ENCODE measurements at regions not wholly inside any gene's neighbourhood (a gene's known extent, or its start where the extent isn't known, plus 50 kb on each side); places are given as distances from the start of the nearest gene placed in this dataset.

DNA sequence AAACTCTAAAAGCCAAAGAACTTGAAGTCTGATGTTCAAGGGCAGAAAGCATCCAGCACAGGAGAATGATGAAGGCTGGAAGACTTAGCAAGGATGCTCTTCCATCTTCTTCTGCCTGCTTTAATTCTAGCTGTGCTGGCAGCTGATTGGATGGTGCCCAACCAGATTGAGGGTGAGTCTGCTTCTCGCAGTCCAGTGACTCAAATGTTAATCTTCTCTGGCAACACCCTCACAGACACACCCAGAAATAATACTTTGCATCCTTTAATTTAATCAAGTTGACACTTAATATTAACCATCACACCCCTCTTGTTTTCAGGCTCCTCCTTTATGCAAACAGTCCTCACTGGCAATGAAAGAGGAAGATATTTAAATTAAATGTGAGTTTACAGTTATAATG lies 321.7 kb downstream of the TEX13C start:
- intact Hi-C loops (cut with micrococcal nuclease), result no loop called here
- TF ChIP-seq, protein P1, sequence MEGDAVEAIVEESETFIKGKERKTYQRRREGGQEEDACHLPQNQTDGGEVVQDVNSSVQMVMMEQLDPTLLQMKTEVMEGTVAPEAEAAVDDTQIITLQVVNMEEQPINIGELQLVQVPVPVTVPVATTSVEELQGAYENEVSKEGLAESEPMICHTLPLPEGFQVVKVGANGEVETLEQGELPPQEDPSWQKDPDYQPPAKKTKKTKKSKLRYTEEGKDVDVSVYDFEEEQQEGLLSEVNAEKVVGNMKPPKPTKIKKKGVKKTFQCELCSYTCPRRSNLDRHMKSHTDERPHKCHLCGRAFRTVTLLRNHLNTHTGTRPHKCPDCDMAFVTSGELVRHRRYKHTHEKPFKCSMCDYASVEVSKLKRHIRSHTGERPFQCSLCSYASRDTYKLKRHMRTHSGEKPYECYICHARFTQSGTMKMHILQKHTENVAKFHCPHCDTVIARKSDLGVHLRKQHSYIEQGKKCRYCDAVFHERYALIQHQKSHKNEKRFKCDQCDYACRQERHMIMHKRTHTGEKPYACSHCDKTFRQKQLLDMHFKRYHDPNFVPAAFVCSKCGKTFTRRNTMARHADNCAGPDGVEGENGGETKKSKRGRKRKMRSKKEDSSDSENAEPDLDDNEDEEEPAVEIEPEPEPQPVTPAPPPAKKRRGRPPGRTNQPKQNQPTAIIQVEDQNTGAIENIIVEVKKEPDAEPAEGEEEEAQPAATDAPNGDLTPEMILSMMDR (IDR thresholded peaks at IDR 0.05), result no peak
- ATAC-seq (ENCODE audit: low read depth) (no peak), DNase-seq (no peak)
- Mint-ChIP-seq H3K9me3 (peaks cover 3% of the 10 kb centered on the region), H3K4me3 (no peak overlapping the region), H3K27me3 (no peaks in the 10 kb centered on the region), H3K27ac (no peak overlapping the region), H3K4me1 (no peaks in the 10 kb centered on the region), H3K36me3 (ENCODE audit: low read depth) (no peaks in the 10 kb centered on the region)
- ChIA-PET CTCF (no interaction called here), POLR2A (no interaction called here)

DNA sequence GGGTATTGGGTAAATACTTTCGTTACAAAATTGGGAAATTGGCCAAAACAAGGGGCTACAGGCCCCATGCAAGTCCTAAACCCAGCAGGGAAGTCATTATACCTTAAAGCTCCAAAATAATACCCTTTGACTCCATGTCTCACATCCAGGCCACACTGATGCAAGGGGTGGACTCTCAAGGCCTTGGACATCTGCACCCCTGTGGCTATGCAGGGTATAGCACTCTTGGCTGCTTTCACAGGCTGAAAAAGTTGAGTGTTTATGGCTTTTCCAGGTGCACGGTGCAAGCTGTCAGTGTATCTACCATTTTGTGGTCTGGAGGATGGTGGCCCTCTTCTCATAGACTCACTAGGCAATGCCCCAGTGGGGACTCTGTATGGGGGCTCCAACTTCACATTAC lies 326.5 kb downstream of the TEX13C start:
- Mint-ChIP-seq H3K9me3 (peaks cover 3% of the 10 kb centered on the region), H3K27ac (no peak overlapping the region), H3K4me1 (no peaks in the 10 kb centered on the region), H3K4me3 (no peak overlapping the region), H3K36me3 (ENCODE audit: low read depth) (no peaks in the 10 kb centered on the region), H3K27me3 (no peaks in the 10 kb centered on the region)
- no peak for DNase-seq
- intact Hi-C loops (cut with micrococcal nuclease), result no loop called here
- TF ChIP-seq, protein P1 (IDR thresholded peaks at IDR 0.05), result no peak
- ChIA-PET POLR2A (no interaction called here), CTCF (no interaction called here)
- ATAC-seq (ENCODE audit: low read depth), result no peak

GRCh38 chrX:125651426-125651825 lies 331.8 kb downstream of the TEX13C start:
- DNase-seq (no peak), ATAC-seq (ENCODE audit: low read depth) (no peak)
- TF ChIP-seq, protein P1 (IDR thresholded peaks at IDR 0.05), result no peak
- no peak overlapping the region for H3K27ac Mint-ChIP-seq
- CTCF ChIA-PET, result no interaction called here
- H3K4me1 Mint-ChIP-seq, result no peaks in the 10 kb centered on the region
- no peaks in the 10 kb centered on the region for H3K36me3 Mint-ChIP-seq (ENCODE audit: low read depth)
- intact Hi-C loops (cut with micrococcal nuclease), result no loop called here
- no peak overlapping the region for H3K4me3 Mint-ChIP-seq
- no peaks in the 10 kb centered on the region for H3K9me3 Mint-ChIP-seq
- POLR2A ChIA-PET, result no interaction called here
- no peaks in the 10 kb centered on the region for H3K27me3 Mint-ChIP-seq

GRCh38 chrX:125654501-125654900 lies 334.8 kb downstream of the TEX13C start:
- Mint-ChIP-seq H3K4me1 (no peaks in the 10 kb centered on the region), H3K9me3 (no peaks in the 10 kb centered on the region), H3K4me3 (no peak overlapping the region), H3K27ac (no peak overlapping the region), H3K27me3 (no peaks in the 10 kb centered on the region), H3K36me3 (ENCODE audit: low read depth) (no peaks in the 10 kb centered on the region)
- no peak for DNase-seq
- intact Hi-C loops (cut with micrococcal nuclease), result no loop called here
- no peak for ATAC-seq (ENCODE audit: low read depth)
- TF ChIP-seq, protein P1 (IDR thresholded peaks at IDR 0.05), result no peak
- POLR2A ChIA-PET, result no interaction called here
- CTCF ChIA-PET, result no interaction called here

DNA sequence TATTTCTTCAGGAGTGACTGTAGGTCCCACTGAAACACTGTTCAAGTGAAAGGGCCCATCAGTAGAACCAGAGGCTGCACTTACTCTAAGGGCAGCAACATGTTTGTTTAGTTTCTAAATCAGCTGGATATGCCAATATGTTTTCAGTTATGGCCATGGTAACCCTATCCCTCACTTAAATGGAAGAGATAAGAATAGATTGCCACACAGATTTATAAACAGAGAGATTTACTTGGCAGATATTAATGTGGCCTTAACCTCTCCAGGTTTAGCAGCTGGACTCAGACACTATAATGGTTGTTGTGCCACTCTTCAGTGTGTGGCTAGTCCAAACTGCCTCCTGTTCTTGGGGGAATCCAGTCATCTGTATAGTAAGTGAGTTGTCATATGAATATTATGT lies 354.1 kb downstream of the TEX13C start:
- Mint-ChIP-seq H3K4me3 (no peak overlapping the region), H3K27me3 (no peaks in the 10 kb centered on the region), H3K9me3 (peaks cover 6% of the 10 kb centered on the region), H3K36me3 (ENCODE audit: low read depth) (no peaks in the 10 kb centered on the region), H3K4me1 (no peaks in the 10 kb centered on the region), H3K27ac (no peak overlapping the region)
- POLR2A ChIA-PET, result no interaction called here
- ATAC-seq (ENCODE audit: low read depth) (no peak), DNase-seq (no peak)
- CTCF ChIA-PET, result no interaction called here
- TF ChIP-seq, protein P1 (IDR thresholded peaks at IDR 0.05), result no peak
- intact Hi-C loops (cut with micrococcal nuclease), result no loop called here
